HepG2 (cell line): ENCODE measurements at regions not wholly inside any gene's neighbourhood (a gene's known extent, or its start where the extent isn't known, plus 50 kb on each side); places are given as distances from the start of the nearest gene placed in this dataset.

Experiments used
- ARID3A ChIP-seq: IDR thresholded peaks from 2 replicates; pipeline ENCODE4 v1.6.1; 2012; ENCODE audit warnings: low read depth, low read length, improper control_type of control experiment
- DDIT3 ChIP-seq: sonication (generic); formaldehyde crosslinking; IDR thresholded peaks from 2 replicates; pipeline ENCODE4 v1.4.0; 2020; ENCODE audit warnings: mild to moderate bottlenecking, missing genetic modification reagents
- DMAP1 ChIP-seq: IDR thresholded peaks from 2 replicates; pipeline ENCODE4 v1.6.1; 2016
- DZIP1 ChIP-seq: sonication (generic); formaldehyde crosslinking; IDR thresholded peaks from 2 replicates; pipeline ENCODE4 v1.5.0; 2020; ENCODE audit warnings: mild to moderate bottlenecking, missing genetic modification reagents
- FUBP1 ChIP-seq: sonication (generic); formaldehyde crosslinking; IDR thresholded peaks from 2 replicates; pipeline ENCODE4 v1.5.1; 2020; ENCODE audit warnings: missing genetic modification reagents, mild to moderate bottlenecking, borderline replicate concordance
- KAT2B ChIP-seq: fragments of 150-350 bp; IDR thresholded peaks from 2 replicates; pipeline ENCODE4 v1.6.1; 2014; ENCODE audit warnings: low read depth, low read length, borderline replicate concordance
- MYC ChIP-seq: sonication (generic); formaldehyde crosslinking; IDR thresholded peaks from 2 replicates; pipeline ENCODE4 v1.9.0; 2021; ENCODE audit warnings: missing genetic modification reagents, borderline replicate concordance
- NR2F6 ChIP-seq, 2 experiments: IDR thresholded peaks; 2 replicates each; pipeline ENCODE4 v1.6.1; 2016; ENCODE audit warnings: antibody characterized with exemption in 1 of 2, mild to moderate bottlenecking in 1 of 2
- PAF1 ChIP-seq: IDR thresholded peaks from 2 replicates; pipeline ENCODE4 v1.6.1; 2016; ENCODE audit warnings: missing genetic modification reagents, missing compliant biosample characterization
- REXO4 ChIP-seq: sonication (generic); formaldehyde crosslinking; IDR thresholded peaks from 2 replicates; pipeline ENCODE4 v1.8.0; 2022; ENCODE audit warnings: missing genetic modification reagents, mild to moderate bottlenecking, borderline replicate concordance
- SIX4 ChIP-seq: sonication (generic); formaldehyde crosslinking; IDR thresholded peaks from 2 replicates; pipeline ENCODE4 v1.4.0; 2020; ENCODE audit warnings: missing genetic modification reagents
- TMF1 ChIP-seq: sonication (generic); formaldehyde crosslinking; IDR thresholded peaks from 2 replicates; pipeline ENCODE4 v1.8.1; 2022; ENCODE audit warnings: low read depth, missing genetic modification reagents
- ZBTB3 ChIP-seq: sonication (generic); formaldehyde crosslinking; IDR thresholded peaks from 2 replicates; pipeline ENCODE4 v1.4.0; 2020; ENCODE audit warnings: low read depth, mild to moderate bottlenecking, moderate library complexity, missing genetic modification reagents, borderline replicate concordance
- ZBTB7B ChIP-seq: sonication (generic); formaldehyde crosslinking; IDR thresholded peaks from 2 replicates; pipeline ENCODE4 v1.4.0; 2020; ENCODE audit warnings: missing genetic modification reagents
- ZGPAT ChIP-seq: IDR thresholded peaks from 2 replicates; pipeline ENCODE4 v1.6.1; 2016; ENCODE audit warnings: mild to moderate bottlenecking
- ZKSCAN1 ChIP-seq: fragments of 150-350 bp; IDR thresholded peaks from 2 replicates; pipeline ENCODE4 v1.6.1; 2014; ENCODE audit warnings: low read length
- ZNF124 ChIP-seq: sonication (generic); formaldehyde crosslinking; IDR thresholded peaks from 2 replicates; pipeline ENCODE4 v1.4.0; 2020; ENCODE audit warnings: missing genetic modification reagents
- ZNF207 ChIP-seq: fragments of 450-650 bp; IDR thresholded peaks from 2 replicates; pipeline ENCODE4 v1.6.1; 2016; ENCODE audit warnings: antibody characterized with exemption, borderline replicate concordance
- ZNF367 ChIP-seq: sonication (generic); formaldehyde crosslinking; IDR thresholded peaks from 2 replicates; pipeline ENCODE4 v1.4.0; 2020; ENCODE audit warnings: missing genetic modification reagents, borderline replicate concordance
- ZSCAN22 ChIP-seq: sonication (generic); formaldehyde crosslinking; IDR thresholded peaks from 2 replicates; pipeline ENCODE4 v1.4.0; 2020; ENCODE audit warnings: mild to moderate bottlenecking, missing genetic modification reagents
- TF ChIP-seq, protein P1 (sequence below): sonication (generic); formaldehyde crosslinking; IDR thresholded peaks from 2 replicates; pipeline ENCODE4 v1.5.0; 2020; ENCODE audit warnings: missing genetic modification reagents

- TF ChIP-seq FUBP1 (CRISPR knock-in tag) (no peak), NR2F6 (IDR thresholded peaks at IDR 0.05) (peak; percentile 53), NR2F6 (CRISPR knock-in tag; IDR thresholded peaks at IDR 0.05) (peak; percentile 58; the same call in 1 of the 2 replicates), PAF1 (CRISPR knock-in tag) (no peak), DZIP1 (CRISPR knock-in tag) (no peak), DDIT3 (CRISPR knock-in tag) (no peak), MYC (no peak), ZSCAN22 (no peak), ZNF124 (CRISPR knock-in tag) (0 out of 2 replicates have a peak, but pooled peaks have one; percentile 23), ZKSCAN1 (no peak), SIX4 (CRISPR knock-in tag) (peak; percentile 59; the same call in 1 of the 2 replicates), DMAP1 (CRISPR knock-in tag) (no peak), ZGPAT (CRISPR knock-in tag) (peak; percentile 51; the same call in 1 of the 2 replicates), REXO4 (no peak), ZNF207 (no peak), ZNF367 (no peak), ARID3A (peak; percentile 85), TMF1 (no peak), ZBTB7B (CRISPR knock-in tag) (no peak), ZBTB3 (CRISPR knock-in tag) (no peak), KAT2B (no peak)
- TF ChIP-seq, protein P1, sequence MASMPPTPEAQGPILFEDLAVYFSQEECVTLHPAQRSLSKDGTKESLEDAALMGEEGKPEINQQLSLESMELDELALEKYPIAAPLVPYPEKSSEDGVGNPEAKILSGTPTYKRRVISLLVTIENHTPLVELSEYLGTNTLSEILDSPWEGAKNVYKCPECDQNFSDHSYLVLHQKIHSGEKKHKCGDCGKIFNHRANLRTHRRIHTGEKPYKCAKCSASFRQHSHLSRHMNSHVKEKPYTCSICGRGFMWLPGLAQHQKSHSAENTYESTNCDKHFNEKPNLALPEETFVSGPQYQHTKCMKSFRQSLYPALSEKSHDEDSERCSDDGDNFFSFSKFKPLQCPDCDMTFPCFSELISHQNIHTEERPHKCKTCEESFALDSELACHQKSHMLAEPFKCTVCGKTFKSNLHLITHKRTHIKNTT (CRISPR knock-in tag): no peak
Measured at GRCh38 chr14:89540009-89540829, 123.2 kb upstream of the FOXN3 start (continued).
